AG08395 (cell line): ENCODE measurements at regions not wholly inside any gene's neighbourhood (a gene's known extent, or its start where the extent isn't known, plus 50 kb on each side); places are given as distances from the start of the nearest gene placed in this dataset.
"Not testable (repeated sequence)": the region's sequence is repeated elsewhere in the genome, so short reads cannot be mapped to it uniquely, and the experiment has no call there.

Source experiments
- DNase-seq: peaks from one replicate; pipeline ENCODE4 v3.0.0; 2012; ENCODE audit warnings: mixed read lengths, low spot score

- DNase-seq: peak; percentile 66
These were observed 164.4 kb upstream of the LRIG3 start for GRCh38 chr12:59084511-59085375.

DNA sequence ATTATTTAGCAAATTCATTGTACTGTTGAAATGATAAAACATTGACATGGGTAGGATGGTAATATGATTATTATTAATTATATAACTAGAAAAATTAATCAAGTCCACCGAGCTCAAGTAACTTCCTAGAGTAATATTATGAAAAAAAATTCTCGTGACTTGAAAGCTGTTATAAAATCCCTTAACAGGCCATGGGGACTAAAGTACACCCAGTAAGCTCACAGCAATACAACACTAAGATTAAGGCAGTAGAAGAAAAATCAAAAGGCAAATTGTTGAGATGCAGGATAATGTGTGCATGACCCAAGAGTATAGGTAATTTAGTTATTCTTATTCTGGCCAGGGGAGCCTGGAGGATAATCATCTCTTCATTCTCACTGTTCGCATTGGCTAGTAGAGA lies 162.6 kb upstream of the LRIG3 start:
- DNase-seq: no peak

DNA sequence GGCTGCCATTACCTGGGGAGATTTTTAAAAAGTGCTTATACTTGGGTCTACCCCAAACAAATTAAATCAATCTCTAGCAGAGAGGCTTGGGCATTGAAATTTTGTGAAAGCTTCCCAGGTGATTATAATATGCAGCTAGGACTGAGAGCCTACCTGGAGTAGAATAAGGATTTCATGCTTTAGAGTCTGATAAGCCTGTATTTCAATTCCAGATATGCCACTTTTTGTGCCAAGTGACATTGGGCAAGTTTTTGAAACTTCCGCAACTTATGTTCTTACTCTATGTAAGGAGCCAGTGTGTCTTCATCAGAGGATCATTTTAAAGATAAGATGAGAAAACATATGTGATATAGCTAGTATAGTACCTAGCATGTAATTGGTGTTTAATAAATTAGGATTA lies 159.8 kb upstream of the LRIG3 start:
- no peak for DNase-seq

GRCh38 chr12:59079472-59079871 lies 159.2 kb upstream of the LRIG3 start:
- no peak for DNase-seq

DNA sequence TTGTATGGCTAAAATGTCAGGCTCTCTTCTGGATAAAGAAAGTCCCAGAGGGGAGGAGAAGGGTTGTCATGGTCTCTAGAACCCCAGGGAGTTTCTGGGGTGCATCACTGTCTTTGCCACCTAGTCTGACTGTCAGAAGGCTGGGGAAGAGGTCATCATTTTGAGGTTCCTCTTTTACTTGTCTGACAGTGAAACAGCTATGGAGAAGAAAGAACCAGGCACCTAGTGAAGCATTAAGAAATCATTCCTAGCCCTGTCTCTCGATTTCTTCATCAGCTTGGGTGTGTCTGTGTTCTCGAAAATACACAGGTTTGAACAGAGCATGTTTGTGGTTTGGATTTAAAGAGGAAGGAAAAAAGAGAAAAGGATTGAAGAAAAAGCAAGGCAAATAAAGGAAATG lies 158.7 kb upstream of the LRIG3 start:
- no peak for DNase-seq

DNA sequence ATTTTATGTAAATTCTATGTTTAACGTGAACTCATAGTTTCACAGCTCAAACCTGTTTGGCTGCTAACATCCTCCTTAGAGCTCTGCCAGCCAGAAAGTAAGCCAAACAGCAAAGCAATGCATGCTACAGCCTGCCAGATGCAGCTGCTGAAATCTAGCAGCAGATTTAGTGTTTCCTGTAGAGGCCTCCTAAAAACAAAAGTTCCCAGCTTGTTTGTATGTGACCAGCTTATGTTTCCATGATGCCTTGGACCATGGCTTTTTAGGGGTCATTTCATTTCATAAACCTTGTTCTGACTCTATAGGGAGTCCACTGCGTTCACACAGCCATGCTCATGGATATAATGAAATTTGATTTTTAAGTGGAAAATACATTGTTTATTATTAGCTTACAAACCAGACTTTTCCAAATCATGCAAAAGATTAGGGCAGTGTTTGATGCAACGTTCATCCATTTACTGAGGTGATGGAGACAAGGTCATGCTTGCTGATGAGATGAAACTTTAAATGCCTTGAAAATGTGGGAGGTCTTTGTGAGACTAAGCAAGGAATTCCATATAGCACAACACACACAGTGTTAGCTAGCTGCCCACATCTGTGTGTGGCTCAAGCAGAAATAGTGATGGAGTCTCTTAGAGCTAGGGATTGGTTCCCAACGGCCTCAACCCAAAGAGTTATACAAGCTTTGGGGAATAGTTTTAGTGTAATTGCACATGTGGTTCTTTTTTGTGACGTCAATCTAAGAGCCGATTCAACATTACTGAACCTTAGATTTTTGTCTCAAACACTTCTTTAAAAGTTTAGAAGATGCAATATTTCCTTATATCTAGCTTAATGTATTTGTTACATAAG lies 157.5 kb upstream of the LRIG3 start:
- peak; percentile 20 for DNase-seq

GRCh38 chr12:59077153-59077552 lies 156.8 kb upstream of the LRIG3 start:
- no peak for DNase-seq

GRCh38 chr12:59076622-59077021 lies 156.3 kb upstream of the LRIG3 start:
- DNase-seq: no peak

DNA sequence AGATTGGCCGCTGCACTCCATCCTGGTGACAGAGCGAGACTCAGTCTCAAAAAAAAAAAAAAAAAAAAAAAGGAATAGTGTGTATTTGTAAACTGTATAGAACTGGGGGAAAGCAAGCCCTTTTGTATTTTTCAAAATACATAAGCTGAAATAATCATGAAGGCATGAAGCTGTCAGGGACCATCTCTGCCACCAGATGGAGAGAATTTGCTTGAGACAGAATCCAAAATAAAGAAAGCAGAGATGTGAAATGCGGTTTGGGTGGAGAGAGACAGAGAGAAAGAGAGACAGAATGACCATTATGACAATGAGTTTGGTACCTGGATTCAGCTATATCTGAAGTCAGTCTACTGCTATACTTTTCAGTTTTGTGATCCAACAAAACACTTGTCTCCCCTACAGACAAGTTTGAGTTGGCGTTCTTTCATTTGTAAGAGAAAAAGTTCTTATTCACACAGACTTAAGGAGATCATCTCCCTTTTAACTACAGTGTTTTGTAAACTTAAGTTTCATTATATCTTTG lies 155.7 kb upstream of the LRIG3 start:
- DNase-seq: no peak

DNA sequence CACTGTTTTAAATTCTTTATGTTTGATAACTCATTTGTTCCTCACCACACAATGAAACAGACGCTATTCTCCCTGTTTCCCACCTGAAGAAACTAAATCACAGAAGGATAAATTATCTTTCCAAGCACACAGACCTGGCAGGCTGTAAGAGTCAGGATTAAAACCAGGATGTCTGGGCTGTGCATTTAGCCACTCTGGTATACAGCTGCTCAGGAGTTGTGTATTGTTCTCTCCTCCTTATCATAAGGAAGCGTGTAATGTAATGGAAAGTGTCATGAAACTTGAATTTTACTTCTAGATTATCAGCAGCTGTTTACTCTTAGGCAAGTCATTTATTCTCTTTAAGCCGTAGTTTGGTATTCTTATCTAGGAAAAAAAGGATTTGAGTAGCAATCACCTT lies 154.8 kb upstream of the LRIG3 start:
- no peak for DNase-seq

DNA sequence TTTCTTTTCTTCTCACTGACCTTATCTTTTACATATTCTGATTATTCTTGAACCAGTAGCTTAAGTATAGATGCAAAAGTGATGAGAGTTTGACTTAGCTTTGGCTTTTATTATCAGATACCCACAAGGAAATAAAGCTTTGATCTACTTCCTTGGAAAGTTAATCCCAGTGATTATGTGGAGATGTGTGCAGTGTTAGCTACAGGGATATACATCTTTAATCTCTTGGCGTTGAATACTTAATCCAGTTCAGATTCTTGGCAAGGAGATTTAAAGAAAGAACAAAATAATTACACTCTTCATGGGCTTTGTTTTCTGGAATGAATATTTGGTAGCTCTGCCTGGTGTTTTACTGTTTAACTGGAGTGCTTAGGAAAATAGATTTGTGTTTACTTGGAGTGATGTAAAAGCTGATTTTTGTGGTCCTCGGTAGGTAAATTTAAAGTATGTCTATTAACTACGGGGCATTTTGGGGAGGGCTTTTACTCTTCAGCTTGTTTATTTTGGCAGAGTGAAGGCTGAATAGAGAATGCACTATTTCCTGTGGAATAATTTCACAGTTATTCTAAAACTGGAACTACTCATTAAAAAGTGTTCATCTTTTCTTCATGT lies 150.1 kb upstream of the LRIG3 start:
- DNase-seq: no peak

GRCh38 chr12:59069516-59069915 lies 149.2 kb upstream of the LRIG3 start:
- DNase-seq: no peak

GRCh38 chr12:59068436-59068835 lies 148.1 kb upstream of the LRIG3 start:
- no peak for DNase-seq

GRCh38 chr12:59067083-59067482 lies 146.8 kb upstream of the LRIG3 start:
- peak; percentile 43 for DNase-seq

- no peak for DNase-seq
These were observed 146.1 kb upstream of the LRIG3 start for GRCh38 chr12:59066445-59066844.

- no peak for DNase-seq
These were observed 139.0 kb upstream of the LRIG3 start for GRCh38 chr12:59059088-59059935.

DNA sequence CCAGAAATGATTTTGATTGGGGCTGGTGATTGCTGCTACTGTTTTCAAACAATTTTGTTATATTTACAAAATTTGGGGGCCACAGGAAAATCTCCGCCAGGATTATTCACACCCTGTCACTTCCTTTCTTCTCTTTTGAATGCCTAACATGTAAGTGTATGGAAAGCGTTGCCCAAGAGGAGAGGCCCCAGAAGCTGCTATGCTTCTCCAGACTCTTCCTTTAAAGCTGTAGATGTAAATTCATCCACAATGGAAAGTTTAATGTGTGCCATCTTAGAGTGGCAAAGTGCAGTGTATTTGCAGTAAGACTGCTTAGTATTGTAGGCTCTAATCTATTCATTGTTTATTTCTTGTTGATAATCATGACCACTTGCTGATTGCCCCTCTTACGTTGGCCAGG lies 136.7 kb upstream of the LRIG3 start:
- no peak for DNase-seq

DNA sequence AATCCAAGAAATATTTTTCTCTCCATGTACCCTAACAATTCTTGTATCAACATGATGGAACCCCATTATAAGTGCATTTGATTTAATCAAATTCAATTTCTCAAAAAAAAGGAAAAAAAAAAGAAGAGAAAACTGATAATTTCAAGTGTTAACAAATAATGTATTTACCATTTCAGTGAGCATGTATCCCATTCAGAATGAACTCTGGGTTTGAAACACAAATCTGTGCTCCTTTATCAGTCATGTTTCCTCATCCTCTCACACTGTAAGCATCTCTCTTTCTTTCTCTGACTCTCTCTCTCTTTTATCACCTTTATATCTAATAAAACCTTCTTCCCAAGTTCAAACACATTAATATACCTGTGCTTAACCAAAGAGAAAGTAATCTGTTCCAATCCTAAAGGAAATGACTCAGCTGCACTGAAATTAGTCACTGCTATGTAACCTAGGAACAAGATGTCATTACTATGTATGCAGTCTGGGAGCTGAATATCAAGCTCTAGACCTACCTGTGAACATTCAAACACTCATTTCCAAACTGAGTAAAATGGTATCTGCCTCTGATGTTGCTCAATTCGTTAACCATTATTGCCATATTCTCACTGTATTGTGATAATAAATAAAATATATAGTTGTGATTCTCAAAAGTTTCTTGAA lies 135.0 kb upstream of the LRIG3 start:
- peak; percentile 65 for DNase-seq

DNA sequence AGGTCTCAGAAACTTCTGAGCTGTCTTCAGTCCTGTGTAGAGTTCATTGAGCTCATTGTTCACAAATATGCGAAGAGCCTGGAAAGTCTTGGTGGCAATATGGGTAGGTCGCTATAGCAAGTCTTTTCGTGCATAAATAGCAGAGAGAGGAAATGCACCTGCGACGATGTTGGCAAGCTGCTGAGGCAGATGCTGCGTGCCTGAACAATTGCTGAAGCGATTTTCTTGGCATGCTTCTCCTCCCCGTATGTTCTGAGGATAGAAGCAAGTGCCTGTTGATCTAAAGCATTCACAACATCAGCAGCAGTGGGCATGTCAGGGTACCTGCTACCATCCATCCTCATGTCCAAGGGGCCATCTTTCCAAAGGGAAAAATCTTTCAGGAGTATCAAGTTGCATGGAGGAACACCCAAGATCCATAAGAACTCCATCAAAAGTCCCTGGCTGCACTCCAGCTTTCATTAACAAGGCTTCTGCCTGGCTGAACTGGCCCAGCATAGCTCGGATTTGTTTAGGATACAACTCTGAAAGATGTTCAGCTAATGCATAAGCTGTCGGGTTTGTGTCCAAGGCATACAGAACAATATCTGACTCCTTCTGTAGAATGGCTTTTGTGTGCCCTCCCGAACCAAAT lies 133.1 kb upstream of the LRIG3 start:
- not testable (repeated sequence) for DNase-seq

- DNase-seq: no peak
These were observed 126.6 kb upstream of the LRIG3 start for GRCh38 chr12:59046763-59047534.
